ENCODE measurements at regions not wholly inside any gene's neighbourhood (a gene's known extent, or its start where the extent isn't known, plus 50 kb on each side); places are given as distances from the start of the nearest gene placed in this dataset.

- TF ChIP-seq SIN3A (IDR thresholded peaks at IDR 0.05; ENCODE audit: borderline replicate concordance, low read depth, low read length), result no peak
- TF ChIP-seq, protein P1, sequence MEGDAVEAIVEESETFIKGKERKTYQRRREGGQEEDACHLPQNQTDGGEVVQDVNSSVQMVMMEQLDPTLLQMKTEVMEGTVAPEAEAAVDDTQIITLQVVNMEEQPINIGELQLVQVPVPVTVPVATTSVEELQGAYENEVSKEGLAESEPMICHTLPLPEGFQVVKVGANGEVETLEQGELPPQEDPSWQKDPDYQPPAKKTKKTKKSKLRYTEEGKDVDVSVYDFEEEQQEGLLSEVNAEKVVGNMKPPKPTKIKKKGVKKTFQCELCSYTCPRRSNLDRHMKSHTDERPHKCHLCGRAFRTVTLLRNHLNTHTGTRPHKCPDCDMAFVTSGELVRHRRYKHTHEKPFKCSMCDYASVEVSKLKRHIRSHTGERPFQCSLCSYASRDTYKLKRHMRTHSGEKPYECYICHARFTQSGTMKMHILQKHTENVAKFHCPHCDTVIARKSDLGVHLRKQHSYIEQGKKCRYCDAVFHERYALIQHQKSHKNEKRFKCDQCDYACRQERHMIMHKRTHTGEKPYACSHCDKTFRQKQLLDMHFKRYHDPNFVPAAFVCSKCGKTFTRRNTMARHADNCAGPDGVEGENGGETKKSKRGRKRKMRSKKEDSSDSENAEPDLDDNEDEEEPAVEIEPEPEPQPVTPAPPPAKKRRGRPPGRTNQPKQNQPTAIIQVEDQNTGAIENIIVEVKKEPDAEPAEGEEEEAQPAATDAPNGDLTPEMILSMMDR (IDR thresholded peaks at IDR 0.05), result no peak
These were observed 81.2 kb upstream of the HIVEP3 start for GRCh38 chr1:41999884-42000283.
